ENCODE measurements at regions not wholly inside any gene's neighbourhood (a gene's known extent, or its start where the extent isn't known, plus 50 kb on each side); places are given as distances from the start of the nearest gene placed in this dataset.

DNA sequence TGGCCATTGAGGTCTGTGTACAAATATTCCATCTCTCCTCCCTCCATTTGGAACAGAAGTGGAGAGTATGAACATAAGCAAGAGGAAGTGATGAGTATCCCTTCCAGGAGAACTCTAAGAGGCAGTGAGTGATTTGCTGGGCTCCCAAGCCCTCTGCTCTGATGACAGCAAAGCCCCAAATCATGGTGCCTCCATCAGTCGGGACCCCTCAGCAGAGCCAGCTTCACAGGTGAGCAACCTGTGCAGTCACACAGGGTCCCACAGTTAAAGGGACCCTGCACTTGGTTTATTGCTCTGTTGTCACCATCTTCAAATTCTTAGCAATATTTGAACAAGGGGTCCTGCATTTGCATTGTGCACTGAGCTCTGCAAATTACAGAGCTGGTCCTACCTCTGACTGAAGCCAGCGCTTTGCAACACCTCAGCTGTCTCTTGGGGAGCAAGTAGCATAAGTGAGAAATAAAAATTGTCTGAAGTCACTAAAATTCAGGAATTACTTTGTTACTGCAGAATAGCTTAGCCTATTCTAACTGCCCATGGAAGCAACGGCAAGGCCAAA is 466.4 kb downstream of the MN1 start:
- H3K36me3 ChIP-seq = no peaks in the 10 kb centered on the region
- no peak overlapping the region for H3K27ac ChIP-seq
- peaks cover 0 to 20% (median 0%) of the 10 kb centered on the region in 3 donors for H3K27me3 ChIP-seq
- intact Hi-C loops (cut with DNase I; ENCODE audit: low total_unique reads) = no loop called here
- WGBS, 5 donors = 48 to 84% (median 60%) methylated on average over 3 of the region's 3 CpGs
- no peak overlapping the region for H3K4me3 ChIP-seq
- H3K4me1 ChIP-seq = peaks cover 0 to 9% (median 8%) of the 10 kb centered on the region in 4 donors
- H3K9me3 ChIP-seq = no peaks in the 10 kb centered on the region
- DNase-seq = no peak
- TF ChIP-seq, protein P1, sequence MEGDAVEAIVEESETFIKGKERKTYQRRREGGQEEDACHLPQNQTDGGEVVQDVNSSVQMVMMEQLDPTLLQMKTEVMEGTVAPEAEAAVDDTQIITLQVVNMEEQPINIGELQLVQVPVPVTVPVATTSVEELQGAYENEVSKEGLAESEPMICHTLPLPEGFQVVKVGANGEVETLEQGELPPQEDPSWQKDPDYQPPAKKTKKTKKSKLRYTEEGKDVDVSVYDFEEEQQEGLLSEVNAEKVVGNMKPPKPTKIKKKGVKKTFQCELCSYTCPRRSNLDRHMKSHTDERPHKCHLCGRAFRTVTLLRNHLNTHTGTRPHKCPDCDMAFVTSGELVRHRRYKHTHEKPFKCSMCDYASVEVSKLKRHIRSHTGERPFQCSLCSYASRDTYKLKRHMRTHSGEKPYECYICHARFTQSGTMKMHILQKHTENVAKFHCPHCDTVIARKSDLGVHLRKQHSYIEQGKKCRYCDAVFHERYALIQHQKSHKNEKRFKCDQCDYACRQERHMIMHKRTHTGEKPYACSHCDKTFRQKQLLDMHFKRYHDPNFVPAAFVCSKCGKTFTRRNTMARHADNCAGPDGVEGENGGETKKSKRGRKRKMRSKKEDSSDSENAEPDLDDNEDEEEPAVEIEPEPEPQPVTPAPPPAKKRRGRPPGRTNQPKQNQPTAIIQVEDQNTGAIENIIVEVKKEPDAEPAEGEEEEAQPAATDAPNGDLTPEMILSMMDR (IDR thresholded peaks at IDR 0.05) = no peak
- TF ChIP-seq POLR2AphosphoS5 (IDR thresholded peaks at IDR 0.05) (no peak), POLR2A (IDR thresholded peaks at IDR 0.05) (no peak), EP300 (IDR thresholded peaks at IDR 0.05) (no peak)

DNA sequence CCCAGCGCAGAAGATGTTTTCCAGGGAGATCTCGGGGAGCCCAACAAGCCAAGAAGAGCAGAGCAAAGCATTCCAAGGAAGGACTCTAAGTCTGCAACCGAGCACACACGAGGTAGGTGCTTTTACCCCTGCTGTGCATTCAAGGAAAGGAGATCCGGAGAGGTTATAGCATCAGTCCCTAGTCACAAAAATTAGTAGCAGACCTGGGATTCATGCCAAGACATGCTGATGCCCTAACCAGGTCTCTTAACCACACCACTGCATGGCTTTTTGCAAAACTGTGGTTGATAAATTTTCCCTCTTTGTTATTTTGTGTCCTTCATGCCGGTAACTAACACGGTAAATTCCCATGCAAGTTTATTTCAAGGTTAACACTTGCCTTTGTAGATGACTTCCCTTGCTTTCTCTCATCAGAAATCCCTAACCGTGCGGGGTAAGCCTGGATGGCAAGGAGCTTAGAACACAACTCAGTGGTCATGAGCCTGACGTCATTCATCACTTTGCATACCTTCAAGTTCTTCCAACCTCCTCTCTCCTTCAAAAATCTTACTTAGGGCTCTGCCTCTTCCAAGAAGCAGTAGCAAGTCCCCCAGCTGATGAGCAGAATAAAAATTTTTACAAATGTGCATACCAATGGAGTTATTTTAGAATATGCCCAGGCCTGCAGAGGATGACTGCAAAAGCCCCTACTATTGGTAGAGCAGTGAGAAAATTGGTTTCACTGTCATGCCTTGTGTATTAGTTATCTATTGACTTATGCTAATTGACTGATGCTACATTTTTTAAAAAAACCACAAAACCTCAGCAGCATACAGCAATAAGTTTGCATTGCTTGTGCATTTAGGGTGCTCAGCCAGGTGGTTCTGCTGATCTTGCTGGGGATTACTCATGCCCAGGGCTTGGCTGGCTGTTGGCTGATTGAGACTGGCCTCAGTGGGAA is 465.1 kb downstream of the MN1 start:
- intact Hi-C loops (cut with DNase I; ENCODE audit: low total_unique reads) = no loop called here
- no peak for TF ChIP-seq EP300 (IDR thresholded peaks at IDR 0.05)
- TF ChIP-seq, protein P1 (IDR thresholded peaks at IDR 0.05) = no peak
- no peak for TF ChIP-seq POLR2A (IDR thresholded peaks at IDR 0.05)
- no peak for TF ChIP-seq POLR2AphosphoS5 (IDR thresholded peaks at IDR 0.05)
- no peak for DNase-seq

DNA sequence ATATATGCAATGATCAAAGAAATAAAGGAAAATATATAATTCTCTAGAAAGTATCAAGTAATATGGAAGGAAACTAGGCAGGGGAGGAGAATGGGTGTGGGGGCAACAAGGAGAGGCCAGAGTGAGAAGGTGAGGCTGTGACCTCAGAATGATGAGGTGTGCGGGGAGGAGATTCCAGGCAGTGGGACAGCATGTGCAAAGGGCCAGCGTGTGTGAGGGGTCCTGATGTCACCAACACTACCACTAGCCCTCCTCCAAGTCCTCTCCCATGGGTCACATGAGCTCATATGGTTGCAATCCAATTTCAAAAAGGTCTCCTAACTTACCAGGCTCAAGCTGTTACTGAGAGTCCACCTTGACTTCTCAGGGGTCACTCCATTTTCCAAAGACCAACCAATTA is 463.9 kb downstream of the MN1 start:
- no peak for TF ChIP-seq POLR2AphosphoS5 (IDR thresholded peaks at IDR 0.05)
- H3K27me3 ChIP-seq = peaks cover 0 to 3% (median 0%) of the 10 kb centered on the region in 3 donors
- no peaks in the 10 kb centered on the region for H3K4me1 ChIP-seq
- intact Hi-C loops (cut with DNase I; ENCODE audit: low total_unique reads) = no loop called here
- no peaks in the 10 kb centered on the region for H3K36me3 ChIP-seq
- WGBS, 5 donors = 82 to 96% (median 90%) methylated on average over 2 of the region's 2 CpGs
- H3K27ac ChIP-seq = no peak overlapping the region
- peaks cover 0 to 17% (median 10%) of the 10 kb centered on the region in 4 donors for H3K9me3 ChIP-seq
- no peak overlapping the region for H3K4me3 ChIP-seq
- no peak for DNase-seq

More for the DNA sequence above, 465.1 kb downstream of the MN1 start:
- H3K27ac ChIP-seq = no peak overlapping the region
- no peaks in the 10 kb centered on the region for H3K36me3 ChIP-seq
- peaks cover 0 to 5% (median 0%) of the 10 kb centered on the region in 4 donors for H3K9me3 ChIP-seq
- H3K4me3 ChIP-seq = no peak overlapping the region
- peaks cover 0 to 8% (median 0%) of the 10 kb centered on the region in 3 donors for H3K27me3 ChIP-seq
- WGBS, 5 donors = 66 to 75% (median 71%) methylated on average over 10 of the region's 10 CpGs
- peaks cover 0 to 9% (median 7%) of the 10 kb centered on the region in 4 donors for H3K4me1 ChIP-seq

DNA sequence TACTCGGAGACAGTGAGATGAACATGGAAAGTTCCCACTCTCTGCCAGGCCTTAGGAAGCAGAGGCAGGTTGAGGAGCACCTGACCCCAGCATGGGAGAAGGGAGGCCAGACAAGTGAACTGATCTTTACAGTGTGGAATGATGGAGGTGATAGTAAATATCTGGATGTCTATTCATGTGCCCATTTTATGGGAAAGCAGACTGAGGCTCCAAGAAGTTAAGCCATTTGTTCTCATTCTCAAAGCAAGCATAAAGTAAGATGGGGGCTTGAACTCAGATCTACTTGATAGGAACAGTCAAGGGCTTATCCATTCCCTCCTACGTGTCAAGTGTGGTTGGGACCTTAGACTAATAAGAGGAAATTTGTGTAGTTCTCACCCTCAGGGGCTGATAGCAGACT is 461.5 kb downstream of the MN1 start:
- Histone ChIP-seq H3K27ac (no peak overlapping the region), H3K4me3 (no peak overlapping the region), H3K9me3 (peaks cover 0 to 18% (median 10%) of the 10 kb centered on the region in 4 donors), H3K36me3 (no peaks in the 10 kb centered on the region), H3K4me1 (no peaks in the 10 kb centered on the region), H3K27me3 (peaks cover 0 to 3% (median 0%) of the 10 kb centered on the region in 3 donors)
- DNase-seq = no peak
- intact Hi-C loops (cut with DNase I; ENCODE audit: low total_unique reads) = no loop called here
- TF ChIP-seq, protein P1 (IDR thresholded peaks at IDR 0.05) = no peak
- TF ChIP-seq POLR2AphosphoS5 (IDR thresholded peaks at IDR 0.05) = no peak
- no peak for TF ChIP-seq EP300 (IDR thresholded peaks at IDR 0.05)
- TF ChIP-seq POLR2A (IDR thresholded peaks at IDR 0.05) = no peak
- 74 to 92% (median 78%) methylated on average over 2 of the region's 2 CpGs for WGBS, 5 donors

All from stomach (tissue), 8 donors.